Brain microvascular endothelial cell (primary cell): ENCODE measurements at regions not wholly inside any gene's neighbourhood (a gene's known extent, or its start where the extent isn't known, plus 50 kb on each side); places are given as distances from the start of the nearest gene placed in this dataset.

Source experiments
- DNase-seq: peaks from one replicate; pipeline ENCODE4 v3.0.0-alpha.2; 2020
- H3K27ac ChIP-seq: fragments of 250-450 bp; sonication (Bioruptor Pico); 2 replicates; pipeline ENCODE4 v1.5.1; 2020; ENCODE audit warnings: mild to moderate bottlenecking, moderate library complexity
- H3K27me3 ChIP-seq: fragments of 250-450 bp; sonication (Bioruptor Pico); replicated peaks from 2 replicates; pipeline ENCODE4 v1.5.1; 2020; ENCODE audit warnings: mild to moderate bottlenecking
- H3K36me3 ChIP-seq: fragments of 250-450 bp; sonication (Bioruptor Pico); replicated peaks from 2 replicates; pipeline ENCODE4 v1.5.1; 2020; ENCODE audit warnings: mild to moderate bottlenecking
- H3K4me3 ChIP-seq: 2 replicates; pipeline ENCODE4 v1.5.1; 2011; ENCODE audit warnings: low read depth, mild to moderate bottlenecking, control low read depth, low read length, moderate library complexity
- CTCF ChIP-seq: IDR thresholded peaks from 2 replicates; pipeline ENCODE4 v1.5.1; 2011; ENCODE audit warnings: low read depth, mild to moderate bottlenecking, moderate library complexity, low read length, control low read depth, inconsistent platforms; ENCODE audit errors: missing control alignments
- in situ Hi-C: cut with HindIII; loops from 2 replicates; pipeline ENCODE4 v1.10.0; 2017; ENCODE audit warnings: low sequenced_read_pairs, low pct_ligation_motif_present

- no peak for DNase-seq
- no peaks in the 10 kb centered on the region for H3K36me3 ChIP-seq
- TF ChIP-seq CTCF, result no peak
- in situ Hi-C loops, result no loop called here
- H3K27ac ChIP-seq, result no peak overlapping the region
- H3K27me3 ChIP-seq, result no peaks in the 10 kb centered on the region
- no peak overlapping the region for H3K4me3 ChIP-seq
These were observed 88.3 kb upstream of the DDIT4L start for GRCh38 chr4:100278567-100278966.

- no peaks in the 10 kb centered on the region for H3K36me3 ChIP-seq
- in situ Hi-C loops, result no loop called here
- no peak overlapping the region for H3K4me3 ChIP-seq
- H3K27me3 ChIP-seq, result no peaks in the 10 kb centered on the region
- no peak for TF ChIP-seq CTCF
- no peak overlapping the region for H3K27ac ChIP-seq
- DNase-seq, result no peak
These were observed 79.2 kb upstream of the DDIT4L start for GRCh38 chr4:100269446-100269845.

GRCh38 chr4:100268789-100269188 is 78.5 kb upstream of the DDIT4L start:
- Histone ChIP-seq H3K27ac (no peak overlapping the region), H3K27me3 (no peaks in the 10 kb centered on the region), H3K36me3 (no peaks in the 10 kb centered on the region), H3K4me3 (no peak overlapping the region)
- TF ChIP-seq CTCF, result no peak
- in situ Hi-C loops, result no loop called here
- DNase-seq, result no peak

- in situ Hi-C loops, result no loop called here
- H3K27ac ChIP-seq, result no peak overlapping the region
- H3K4me3 ChIP-seq, result no peak overlapping the region
- H3K27me3 ChIP-seq, result no peaks in the 10 kb centered on the region
- no peak for TF ChIP-seq CTCF
- DNase-seq, result no peak
- no peaks in the 10 kb centered on the region for H3K36me3 ChIP-seq
These were observed 71.1 kb upstream of the DDIT4L start for GRCh38 chr4:100261346-100261745.

GRCh38 chr4:100258675-100259074 is 68.4 kb upstream of the DDIT4L start:
- TF ChIP-seq CTCF, result no peak
- DNase-seq, result no peak
- in situ Hi-C loops, result no loop called here

GRCh38 chr4:100257567-100257966 is 67.3 kb upstream of the DDIT4L start:
- in situ Hi-C loops, result no loop called here
- H3K36me3 ChIP-seq, result no peaks in the 10 kb centered on the region
- TF ChIP-seq CTCF, result no peak

More at GRCh38 chr4:100258675-100259074, 68.4 kb upstream of the DDIT4L start:
- Histone ChIP-seq H3K27ac (no peak overlapping the region), H3K27me3 (no peaks in the 10 kb centered on the region), H3K36me3 (no peaks in the 10 kb centered on the region), H3K4me3 (no peak overlapping the region)

More at GRCh38 chr4:100257567-100257966, 67.3 kb upstream of the DDIT4L start:
- no peak for DNase-seq
- Histone ChIP-seq H3K27me3 (no peaks in the 10 kb centered on the region), H3K27ac (no peak overlapping the region), H3K4me3 (no peak overlapping the region)
